ENCODE measurements at regions not wholly inside any gene's neighbourhood (a gene's known extent, or its start where the extent isn't known, plus 50 kb on each side); places are given as distances from the start of the nearest gene placed in this dataset.

- no peak for TF ChIP-seq ZNF462 (CRISPR knock-in tag; IDR thresholded peaks at IDR 0.05)
- TF ChIP-seq POLR2AphosphoS5 (IDR thresholded peaks at IDR 0.05; ENCODE audit: low read depth) = no peak
- no peak for TF ChIP-seq ZNF114 (CRISPR knock-in tag; IDR thresholded peaks at IDR 0.05)
- no peak for TF ChIP-seq EZH2 (IDR thresholded peaks at IDR 0.05; ENCODE audit: low read depth, unreplicated experiment)
- no peak for TF ChIP-seq NANOG (IDR thresholded peaks at IDR 0.05; ENCODE audit: borderline replicate concordance)
These were observed 372.1 kb downstream of the RAB28 start (continued) for GRCh38 chr4:13112030-13112429.

- Mint-ChIP-seq H3K4me3 (no peak overlapping the region), H3K27ac (no peak overlapping the region), H3K27me3 (ENCODE audit: insufficient read depth, low read depth, poor library complexity) (peaks cover 2% of the 10 kb centered on the region), H3K9me3 (peaks cover 20% of the 10 kb centered on the region), H3K4me1 (no peaks in the 10 kb centered on the region), H3K36me3 (ENCODE audit: low read depth) (peaks cover 10% of the 10 kb centered on the region)
- no peaks in the 10 kb centered on the region for H4K20me1 ChIP-seq (replicated peaks; ENCODE audit: insufficient read depth)
- no peak overlapping the region for H2AFZ ChIP-seq
- H3K9me2 ChIP-seq (ENCODE audit: insufficient read depth) = 0 out of 2 replicates have a peak, but pooled peaks cover 3% of the 10 kb centered on the region
- no peaks in the 10 kb centered on the region for H3K27me3 ChIP-seq (ENCODE audit: insufficient read depth)
- H3K4me2 ChIP-seq = no peak overlapping the region
- H3K79me2 ChIP-seq (replicated peaks; ENCODE audit: insufficient read depth) = no peaks in the 10 kb centered on the region
- H3K36me3 ChIP-seq (ENCODE audit: insufficient read depth) = no peaks in the 10 kb centered on the region
- H3K27ac ChIP-seq (ENCODE audit: low read depth) = no peak overlapping the region
- H3F3A ChIP-seq (replicated peaks; ENCODE audit: low read depth) = no peaks in the 10 kb centered on the region
- TF ChIP-seq CTCF (conservative IDR thresholded peaks at IDR 0.05; ENCODE audit: low read depth in 2 of 2) = no peak
- TF ChIP-seq STAT1 (IDR thresholded peaks at IDR 0.05; ENCODE audit: unreplicated experiment) = no peak
- TF ChIP-seq ZNF331 (CRISPR knock-in tag; IDR thresholded peaks at IDR 0.05; ENCODE audit: low read depth) = no peak
- no peak for TF ChIP-seq ETS1 (IDR thresholded peaks at IDR 0.05)
- TF ChIP-seq EZH2 (IDR thresholded peaks at IDR 0.05; ENCODE audit: low read depth, unreplicated experiment) = no peak
- TF ChIP-seq ZNF114 (CRISPR knock-in tag; IDR thresholded peaks at IDR 0.05) = no peak
- no peak overlapping the region for H3K4me3 ChIP-seq
- ATAC-seq (no peak), DNase-seq (ENCODE audit: low spot score) (no peak)
- no peaks in the 10 kb centered on the region; the same call in 1 of the 2 replicates for H3K4me1 ChIP-seq (ENCODE audit: insufficient read depth)
These were observed 374.6 kb downstream of the RAB28 start for GRCh38 chr4:13109536-13109935.
